Effector CD8-positive, alpha-beta T cell (primary cell): ENCODE measurements at regions not wholly inside any gene's neighbourhood (a gene's known extent, or its start where the extent isn't known, plus 50 kb on each side); places are given as distances from the start of the nearest gene placed in this dataset.
"Not testable (repeated sequence)": the region's sequence is repeated elsewhere in the genome, so short reads cannot be mapped to it uniquely, and the experiment has no call there.

Experiments
- DNase-seq: peaks from one replicate; lab custom pipeline; 2025; lab: John Stamatoyannopoulos, UW

DNA sequence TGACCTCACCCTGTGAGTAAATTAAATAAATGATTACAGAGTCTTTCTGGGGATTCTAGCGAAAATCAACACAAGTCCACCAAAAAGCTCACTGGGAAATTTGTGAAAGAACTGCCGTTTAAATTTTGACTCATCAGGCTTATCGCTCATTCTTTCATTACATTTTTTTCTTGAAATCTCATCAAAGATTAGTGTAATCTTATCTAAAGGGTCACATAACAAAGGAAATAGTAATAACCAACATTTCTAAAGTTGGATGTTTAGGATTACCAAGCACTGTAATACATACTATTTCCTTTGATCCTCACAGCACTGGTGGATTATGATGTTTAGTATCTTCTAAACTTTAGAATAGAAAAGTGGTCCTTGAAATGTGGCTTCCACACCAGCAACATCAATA, 111.1 kb upstream of the CBLB start:
- no peak for DNase-seq

DNA sequence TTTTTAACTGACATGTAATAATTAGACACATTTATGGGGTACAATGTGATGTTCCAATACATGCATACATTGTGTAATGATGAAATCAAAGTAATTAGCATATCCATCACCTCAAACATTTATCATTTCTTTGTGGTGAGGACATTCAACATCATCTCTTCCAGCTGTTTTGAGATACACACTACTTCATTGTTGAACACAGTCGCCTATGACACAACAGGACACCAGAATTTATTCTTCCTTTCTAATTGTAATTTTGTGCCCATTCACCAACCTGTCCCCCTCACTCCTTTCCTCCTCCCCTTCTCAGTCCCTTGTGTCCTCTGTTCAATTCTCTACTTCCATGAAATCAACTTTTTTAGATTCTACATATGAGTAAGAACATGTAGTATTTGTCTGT, 113.4 kb upstream of the CBLB start:
- no peak for DNase-seq

DNA sequence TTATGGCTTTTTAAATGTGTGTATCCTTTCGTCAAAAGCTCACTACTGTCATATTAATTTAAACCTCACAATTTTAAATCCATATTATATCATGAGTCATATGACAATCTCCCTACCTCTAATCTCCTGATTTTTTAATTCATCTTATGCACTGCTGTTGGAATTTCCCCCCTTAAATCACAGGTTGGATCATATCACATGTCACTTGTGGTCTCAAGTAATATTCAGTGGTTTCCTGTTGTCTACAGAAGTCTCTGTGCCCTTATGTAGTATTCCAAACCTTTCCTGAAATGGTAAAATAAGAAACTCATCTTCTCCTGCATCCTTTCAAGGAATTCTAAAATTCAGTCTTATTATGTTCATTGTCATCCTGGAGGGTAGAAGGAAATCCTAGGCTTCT, 116.0 kb upstream of the CBLB start:
- no peak for DNase-seq

DNA sequence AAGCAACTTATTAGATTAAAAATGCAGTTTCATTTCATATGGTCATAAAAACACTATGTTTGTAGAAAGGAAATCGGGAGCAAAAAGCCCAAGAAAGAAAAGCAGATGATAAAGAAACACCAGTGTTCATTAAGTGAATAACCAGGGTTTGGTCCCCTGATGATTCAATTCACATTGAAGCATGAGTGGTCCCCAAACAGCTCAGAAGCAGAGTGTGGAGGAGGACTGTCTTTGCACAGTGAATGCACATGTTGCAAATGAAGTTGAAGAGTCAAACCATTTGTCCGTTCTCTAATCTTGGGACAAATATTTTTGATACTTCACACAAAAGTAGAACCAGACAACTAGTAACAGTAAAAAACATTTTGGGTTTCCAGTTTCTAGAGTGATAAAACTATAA, 117.5 kb upstream of the CBLB start:
- DNase-seq: not testable (repeated sequence)

DNA sequence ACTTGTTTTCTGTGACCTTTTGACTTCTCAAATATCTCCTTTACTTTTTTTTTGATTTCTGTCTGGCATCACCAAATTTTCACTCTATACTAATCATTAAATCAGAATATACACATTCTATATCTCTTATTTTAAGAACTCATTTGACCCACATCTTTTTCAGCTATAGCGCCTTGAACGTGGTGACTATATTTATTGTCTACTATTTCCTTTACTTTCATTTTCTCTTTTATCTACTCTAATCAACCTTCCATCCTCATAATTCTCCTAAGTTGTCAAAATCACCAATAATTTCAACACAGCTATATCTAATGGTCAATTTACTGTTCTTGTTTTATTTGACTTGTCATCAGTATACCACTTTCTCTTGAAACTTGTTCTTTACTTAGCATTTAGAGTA, 119.0 kb upstream of the CBLB start:
- DNase-seq: no peak

DNA sequence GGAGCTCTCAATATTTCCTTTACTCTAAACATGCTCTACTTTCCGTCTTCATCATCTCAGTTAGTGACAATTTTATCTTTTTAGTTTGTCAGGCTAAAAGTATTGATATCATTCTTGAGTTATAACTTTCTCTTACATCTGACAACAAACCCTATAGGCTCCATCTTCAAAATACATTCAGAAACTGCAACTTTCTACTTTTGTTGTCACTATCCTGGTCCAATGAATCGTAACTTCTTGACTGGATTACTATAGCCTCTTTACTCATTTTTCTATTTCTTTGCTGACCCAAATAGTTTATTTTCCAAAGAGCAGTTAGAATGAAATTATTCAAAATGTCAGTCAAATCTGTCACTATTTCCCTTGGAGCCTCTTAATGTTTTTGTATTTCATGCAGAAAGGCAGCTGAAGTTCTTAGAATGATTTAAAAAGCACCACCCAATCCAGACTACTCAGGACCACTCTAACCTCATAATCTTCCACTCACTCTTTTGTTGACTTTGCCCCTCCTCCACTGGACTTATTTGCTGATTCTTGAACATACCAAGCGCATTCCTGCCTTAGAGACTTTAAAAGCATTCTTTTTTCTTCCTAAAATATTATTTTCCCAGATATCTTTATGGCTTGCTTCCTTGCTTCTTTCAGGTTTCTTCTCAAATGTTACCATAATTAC, 119.9 kb upstream of the CBLB start:
- DNase-seq: no peak

DNA sequence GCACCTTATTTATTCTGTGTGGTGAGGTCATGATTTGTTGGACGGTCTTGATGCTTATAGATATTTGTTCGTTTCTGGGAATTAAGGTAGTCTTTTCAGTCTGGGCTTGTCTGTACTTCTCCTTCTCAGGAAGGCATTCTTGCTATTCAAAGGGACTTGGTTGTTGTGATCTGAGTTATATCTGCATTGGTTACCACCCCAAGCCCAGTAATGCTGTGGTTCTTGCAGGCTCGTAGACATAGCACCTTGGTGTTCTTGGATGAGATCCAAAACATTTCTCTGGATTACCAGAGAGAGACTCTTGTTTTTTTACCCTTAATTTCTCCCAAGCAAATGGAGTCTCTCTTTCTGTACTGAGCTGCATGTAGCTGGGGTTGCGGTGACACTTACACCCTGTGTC, 128.0 kb upstream of the CBLB start:
- DNase-seq: no peak

DNA sequence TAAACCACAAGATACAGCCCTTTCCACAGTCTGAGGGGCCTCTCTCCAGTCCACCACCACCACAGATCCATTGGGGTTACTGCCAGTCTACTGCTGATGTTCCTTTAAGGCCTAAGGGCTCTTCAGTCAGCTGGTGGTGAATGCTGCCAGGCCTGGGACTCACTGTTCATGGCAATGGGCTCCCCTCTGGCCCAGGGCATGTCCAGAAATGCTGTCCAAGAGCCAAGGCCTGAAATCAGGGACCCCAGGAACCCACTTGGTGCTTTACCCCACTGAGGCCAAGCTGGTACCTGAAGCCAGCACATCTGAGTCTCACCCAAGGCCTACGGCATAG, 128.6 kb upstream of the CBLB start:
- DNase-seq: no peak

DNA sequence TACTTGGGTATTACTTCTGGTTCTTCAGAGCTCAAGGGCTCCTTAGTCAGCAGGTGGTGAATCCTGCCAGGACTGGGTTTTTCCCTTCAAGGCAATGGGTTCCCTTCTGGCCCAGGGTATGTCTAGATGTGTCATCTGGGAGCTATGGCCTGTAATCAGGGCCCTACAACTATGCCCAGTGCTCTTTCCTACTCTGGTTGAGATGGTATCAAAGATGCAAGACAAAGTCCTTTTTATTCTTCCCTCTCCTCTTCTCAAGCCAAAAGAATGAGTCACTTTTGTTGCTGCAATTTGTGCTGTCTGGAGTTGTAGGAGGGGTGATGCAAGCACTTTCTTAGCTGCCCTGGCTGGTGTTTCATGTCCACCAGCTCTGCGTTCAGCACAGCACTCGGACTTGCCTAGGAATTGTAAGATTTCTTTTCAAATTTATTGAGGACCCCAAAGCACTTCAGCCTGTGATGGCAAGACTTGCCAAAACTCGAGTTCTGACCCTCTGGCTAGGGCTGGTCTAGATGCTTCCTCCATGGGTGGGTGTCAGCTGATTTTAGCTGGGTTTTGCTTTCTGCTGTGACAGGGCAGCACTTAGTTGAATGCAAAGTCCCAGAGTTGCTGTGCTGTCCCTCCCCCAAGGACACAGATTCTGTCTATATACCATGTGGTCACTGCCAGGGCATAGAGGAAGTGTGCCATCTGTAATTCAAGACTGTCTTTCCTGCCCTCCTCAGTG, 129.2 kb upstream of the CBLB start:
- no peak for DNase-seq

DNA sequence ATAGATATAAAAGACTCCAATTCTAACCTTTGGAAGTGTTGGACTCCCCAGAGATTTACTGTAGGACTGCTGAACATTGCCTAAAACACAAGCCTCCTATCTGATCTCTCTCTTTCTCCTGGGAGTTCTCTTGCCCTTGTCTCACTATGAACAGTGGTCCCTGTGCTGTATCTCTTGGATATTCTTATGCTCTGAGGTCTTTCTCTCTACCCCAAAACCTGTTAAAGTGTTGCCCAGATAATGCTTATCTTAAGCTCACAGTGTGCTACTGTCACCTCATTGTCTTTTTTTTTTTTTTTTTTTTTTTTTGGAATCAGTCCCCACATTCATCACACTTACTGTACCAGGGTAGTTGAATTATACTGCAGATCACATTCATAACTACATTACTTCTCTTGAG, 131.0 kb upstream of the CBLB start:
- DNase-seq: no peak

DNA sequence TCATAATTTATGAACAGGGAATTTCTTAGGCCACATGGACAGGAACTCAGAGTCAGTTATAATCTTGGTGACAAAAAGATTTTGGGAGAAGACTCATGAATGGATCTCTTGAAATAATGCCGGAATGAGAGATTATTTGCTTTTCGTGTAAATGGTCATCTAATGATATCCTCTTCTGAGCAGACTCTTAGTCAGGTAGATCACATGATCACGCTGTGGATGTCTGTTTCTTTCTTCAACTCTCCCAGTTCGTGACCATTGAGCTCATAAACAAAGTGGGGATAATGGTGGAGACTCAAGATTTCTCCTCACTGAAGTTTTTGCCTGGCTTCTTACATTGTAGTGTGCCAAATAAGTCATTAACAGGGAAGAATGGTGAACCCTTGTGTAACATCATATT, 133.1 kb upstream of the CBLB start:
- no peak for DNase-seq

DNA sequence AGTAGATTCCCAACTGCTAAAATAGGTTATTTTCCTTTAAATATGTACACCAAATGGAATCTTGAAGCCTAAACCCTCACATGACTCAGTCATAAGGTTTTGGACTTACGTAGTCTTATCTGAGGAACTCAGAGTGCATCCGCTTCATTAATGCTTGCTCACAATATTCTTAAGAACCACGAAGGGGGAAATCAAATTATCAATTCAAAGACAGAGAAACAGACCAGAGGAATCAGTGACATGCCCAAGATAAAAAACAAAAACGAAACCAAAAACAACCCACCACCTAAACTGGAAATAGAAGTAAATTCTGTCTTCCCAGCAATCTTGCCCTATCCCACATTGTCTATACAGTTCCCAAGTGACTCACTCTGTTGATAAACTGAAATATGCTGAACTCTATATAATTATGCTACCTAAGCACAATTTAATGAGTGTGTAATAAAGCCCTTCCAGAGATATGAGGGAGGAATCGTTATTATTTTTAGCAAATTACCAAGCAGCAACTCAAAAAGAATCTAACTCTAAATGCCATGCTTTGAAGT, 135.4 kb upstream of the CBLB start:
- no peak for DNase-seq

DNA sequence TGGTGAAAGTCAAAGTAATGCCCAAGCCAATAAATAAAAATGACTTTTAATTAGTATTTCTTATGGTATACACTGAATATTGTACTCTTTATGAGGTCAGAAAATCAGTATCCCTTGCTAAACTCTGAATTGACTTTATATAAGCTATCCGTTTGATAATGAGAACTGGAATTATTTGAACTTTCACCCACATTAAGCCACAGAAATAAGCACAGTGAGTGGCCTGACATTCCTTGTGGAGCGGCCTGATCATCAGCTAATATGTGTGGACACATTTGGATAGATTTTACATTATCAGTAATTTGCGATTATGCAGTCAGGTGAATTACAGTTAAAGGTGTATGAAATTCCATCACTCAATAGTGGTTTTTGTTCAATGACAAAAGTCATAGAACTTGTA, 136.0 kb upstream of the CBLB start:
- DNase-seq: no peak

DNA sequence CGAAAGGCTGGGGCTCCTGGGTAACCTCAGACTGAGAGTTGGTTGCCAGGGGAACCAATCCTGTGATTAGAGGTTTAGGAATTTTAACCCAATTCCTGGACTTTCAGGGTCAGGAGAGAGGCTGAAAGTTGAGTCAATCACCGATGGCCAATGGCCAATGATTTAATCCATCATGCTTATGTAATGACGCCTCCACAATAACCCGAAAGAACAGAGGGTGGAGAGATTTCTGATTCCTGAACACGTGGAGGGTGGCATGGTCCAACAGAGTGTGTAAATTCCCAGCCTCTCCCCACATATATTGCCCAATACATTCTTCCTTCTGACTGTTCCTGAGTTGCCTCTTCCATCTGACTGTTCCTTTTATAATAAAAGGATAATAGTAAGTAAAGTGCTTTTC, 137.2 kb upstream of the CBLB start:
- no peak for DNase-seq

DNA sequence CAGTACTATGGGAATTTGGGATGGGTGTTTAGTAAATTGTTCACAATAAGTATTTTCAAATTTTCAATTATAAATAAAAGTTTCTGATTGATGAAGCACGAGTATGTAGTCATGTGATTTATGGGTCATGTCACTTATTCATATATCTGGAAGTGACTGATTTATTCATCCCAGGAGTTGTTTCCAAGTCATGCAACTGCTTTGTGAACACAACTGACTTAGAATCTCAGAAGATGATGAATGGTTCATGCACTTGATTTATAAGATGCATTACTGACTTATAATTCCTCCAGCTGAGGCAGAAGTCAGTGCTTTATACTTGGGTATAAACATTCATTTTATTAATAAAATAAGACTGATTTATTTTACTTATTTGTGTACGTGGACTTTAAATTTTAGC, 137.8 kb upstream of the CBLB start:
- no peak for DNase-seq

DNA sequence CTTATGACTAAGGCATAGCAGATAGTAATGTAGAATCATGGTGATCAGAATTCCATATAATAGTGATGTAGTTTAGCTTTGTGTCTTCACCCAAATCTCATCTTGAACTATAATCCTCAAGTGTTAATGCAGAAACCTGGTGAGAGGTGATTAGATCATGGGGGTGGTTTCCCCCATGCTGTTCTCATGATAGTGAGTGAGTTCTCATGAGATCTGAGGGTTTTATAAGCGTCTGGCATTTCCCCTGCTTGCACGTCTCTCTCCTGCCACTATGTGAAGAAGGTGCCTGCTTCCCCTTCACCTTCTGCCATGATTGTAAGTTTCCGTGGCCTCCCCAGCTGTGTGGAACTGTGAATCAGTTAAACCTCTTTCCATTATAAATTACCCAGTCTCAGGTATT, 138.7 kb upstream of the CBLB start:
- no peak for DNase-seq

DNA sequence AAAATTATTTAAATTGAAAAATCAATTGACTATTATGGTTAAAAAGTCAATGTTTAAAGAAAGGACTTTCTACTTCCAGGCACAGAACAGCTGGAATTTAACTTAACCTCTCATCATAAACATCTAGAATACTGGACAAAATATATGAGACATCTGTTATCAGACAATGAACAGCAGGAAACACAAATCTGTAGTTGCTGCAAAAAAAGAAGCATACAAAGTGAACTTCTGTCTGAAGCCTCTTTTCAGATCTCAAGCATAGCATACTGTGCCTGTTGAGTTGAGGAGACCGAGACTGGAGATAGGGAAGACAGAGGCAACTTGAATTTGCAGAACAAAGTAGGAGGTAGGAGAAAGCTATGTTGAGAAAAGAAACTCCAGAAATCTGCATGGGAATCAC, 140.0 kb upstream of the CBLB start:
- DNase-seq: no peak

DNA sequence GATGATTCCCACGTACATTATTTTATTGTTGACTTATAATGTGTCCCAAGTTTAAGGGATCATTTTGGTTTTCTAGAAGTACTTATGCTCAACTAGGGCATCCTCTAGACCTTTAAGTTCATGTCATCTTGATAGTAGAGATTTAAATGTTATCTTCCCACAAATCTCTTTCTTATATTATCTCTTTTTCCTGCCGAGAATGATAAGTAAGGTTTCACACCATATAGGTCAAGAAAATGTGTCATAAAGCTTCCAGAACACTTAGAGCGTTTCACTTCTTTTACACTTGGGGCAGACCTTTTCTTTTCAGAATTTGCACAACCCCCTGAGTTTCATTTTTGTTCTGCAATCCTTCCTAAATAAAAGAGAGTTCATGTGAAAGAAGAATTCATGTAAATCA, 142.0 kb upstream of the CBLB start:
- DNase-seq: no peak

DNA sequence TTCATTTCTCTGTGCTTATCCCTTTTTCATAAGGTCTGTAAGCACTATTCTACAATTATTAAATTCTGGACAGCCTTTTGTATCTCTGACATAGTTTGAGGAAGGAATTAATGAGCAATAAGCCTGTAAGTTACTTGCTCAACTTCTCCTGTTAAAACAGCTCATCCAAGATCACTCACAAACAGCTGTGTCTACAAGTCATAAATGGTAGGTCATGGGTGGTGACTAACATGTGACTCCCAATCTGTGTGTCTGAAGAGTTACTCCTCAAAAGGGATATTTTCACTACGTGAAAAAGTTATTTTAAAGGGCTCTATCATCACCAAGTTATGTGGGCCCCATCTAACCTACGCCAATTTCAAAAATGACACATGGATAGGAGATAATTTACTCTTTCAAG, 145.2 kb upstream of the CBLB start:
- DNase-seq: no peak

DNA sequence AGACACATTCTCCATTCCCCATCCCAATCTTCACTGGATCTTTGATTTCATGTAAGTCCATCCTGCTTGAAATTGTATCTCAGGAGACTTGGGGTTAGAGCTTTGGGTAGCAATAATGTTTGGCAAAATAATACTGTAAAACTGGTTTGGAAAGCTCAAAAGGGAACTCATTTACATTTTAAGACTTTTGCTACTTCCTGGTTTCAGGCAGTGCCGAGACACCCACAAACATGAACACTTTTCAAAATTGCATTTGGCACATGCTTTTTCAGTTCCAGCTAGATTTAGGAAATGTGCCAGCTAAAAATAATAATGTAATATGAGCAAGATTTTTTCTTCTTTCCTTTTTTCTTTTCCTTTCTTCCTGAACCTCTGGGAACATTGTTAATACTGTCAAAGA, 145.7 kb upstream of the CBLB start:
- no peak for DNase-seq

DNA sequence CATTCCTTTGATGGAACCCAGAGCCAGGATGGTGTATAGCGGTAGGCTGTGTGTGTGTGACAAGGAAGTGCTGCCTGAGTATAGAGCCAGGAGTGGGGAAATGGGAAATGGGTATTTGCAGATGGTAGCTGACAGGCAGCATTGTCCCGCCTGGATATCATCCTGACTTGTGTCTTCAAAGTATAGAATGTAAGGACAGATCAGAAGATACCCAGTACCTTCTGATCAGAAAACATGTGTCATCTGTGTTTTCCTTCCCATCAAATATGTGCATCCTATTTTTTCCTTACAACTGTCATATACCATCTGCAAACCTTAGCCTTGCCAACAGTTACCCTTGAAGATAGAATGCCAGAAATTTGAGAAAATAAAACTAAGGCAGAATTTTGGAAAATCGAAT, 146.2 kb upstream of the CBLB start:
- no peak for DNase-seq

DNA sequence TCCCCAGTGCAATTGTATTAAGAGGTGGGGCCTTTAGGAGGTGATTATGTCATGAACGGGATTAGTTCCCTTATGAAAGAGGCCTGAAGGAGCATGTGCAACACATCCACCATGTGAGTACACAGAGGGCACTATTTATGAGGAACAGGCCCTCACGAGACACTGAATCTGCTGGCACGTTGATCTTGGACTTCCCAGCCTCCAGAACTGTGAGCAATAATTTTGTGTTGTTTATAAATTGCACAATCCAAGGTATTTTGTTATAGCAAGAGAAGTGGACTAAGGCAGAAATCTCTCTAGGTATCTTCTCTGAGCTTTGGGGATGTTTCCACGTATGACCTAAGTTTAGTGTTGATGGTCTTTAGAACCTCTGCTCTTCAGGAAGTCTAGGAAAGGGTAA, 149.3 kb upstream of the CBLB start:
- no peak for DNase-seq

DNA sequence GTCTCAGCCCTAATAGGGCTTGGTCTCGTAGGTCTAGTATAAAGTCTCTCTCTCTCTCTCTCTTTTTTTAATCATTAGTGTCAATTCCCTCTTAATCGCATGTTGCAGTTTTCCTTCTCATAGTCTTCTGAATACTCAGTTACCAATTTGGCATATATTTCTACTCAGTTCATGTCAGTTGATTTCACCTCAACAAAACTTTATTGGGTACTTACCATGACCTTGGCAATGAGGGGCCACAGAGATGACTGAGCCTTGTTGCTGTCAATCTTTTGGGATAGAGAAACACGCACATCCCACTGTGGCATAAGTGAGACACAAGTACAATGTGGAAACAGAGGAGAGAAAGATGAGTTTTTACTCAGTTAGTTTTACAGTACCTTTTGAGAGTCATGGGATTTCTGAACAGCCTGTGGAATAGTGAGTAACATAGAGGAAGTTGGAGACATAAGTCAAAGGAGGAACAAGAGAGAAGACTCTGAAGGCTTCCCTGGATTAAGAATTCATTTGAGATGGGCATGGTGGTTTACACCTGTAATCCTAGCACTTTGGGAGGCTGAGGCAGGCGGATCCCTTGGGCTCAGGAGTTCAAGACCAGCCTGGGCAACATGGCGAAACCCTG, 150.2 kb upstream of the CBLB start:
- no peak for DNase-seq

DNA sequence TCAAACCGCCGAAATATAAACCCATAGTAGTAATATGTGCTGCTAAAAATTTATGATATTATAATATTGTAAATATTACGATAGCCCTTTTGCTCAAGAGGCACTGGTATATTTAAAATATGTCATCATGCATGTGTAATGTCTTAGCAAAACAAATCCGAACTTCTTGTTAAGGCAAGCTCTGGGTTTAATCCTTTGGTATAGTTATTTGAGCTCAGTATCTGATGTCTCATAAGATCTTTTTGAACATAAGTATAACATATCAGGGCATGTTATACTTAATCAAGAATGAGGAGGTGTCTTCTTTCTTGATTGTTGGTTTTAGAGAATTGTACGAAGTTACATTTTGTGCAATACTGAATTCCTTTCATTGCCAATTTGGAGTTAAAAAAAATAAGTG, 154.1 kb upstream of the CBLB start:
- DNase-seq: no peak
